Fibroblast of the aortic adventitia (primary cell): ENCODE measurements at regions not wholly inside any gene's neighbourhood (a gene's known extent, or its start where the extent isn't known, plus 50 kb on each side); places are given as distances from the start of the nearest gene placed in this dataset.

Experiments
- DNase-seq: peaks from one replicate; pipeline ENCODE4 v3.0.0-alpha.2; 2010; ENCODE audit warnings: low read depth
- H3K4me3 ChIP-seq: 2 replicates; pipeline ENCODE4 v1.5.1; 2011; ENCODE audit warnings: low read depth, mild to moderate bottlenecking, control low read depth, low read length, moderate library complexity
- TF ChIP-seq, protein P1 (sequence below): IDR thresholded peaks from 2 replicates; pipeline ENCODE4 v1.5.1; 2011; ENCODE audit warnings: mild to moderate bottlenecking, low read length, control low read depth, inconsistent platforms; ENCODE audit not compliant: insufficient read depth

DNA sequence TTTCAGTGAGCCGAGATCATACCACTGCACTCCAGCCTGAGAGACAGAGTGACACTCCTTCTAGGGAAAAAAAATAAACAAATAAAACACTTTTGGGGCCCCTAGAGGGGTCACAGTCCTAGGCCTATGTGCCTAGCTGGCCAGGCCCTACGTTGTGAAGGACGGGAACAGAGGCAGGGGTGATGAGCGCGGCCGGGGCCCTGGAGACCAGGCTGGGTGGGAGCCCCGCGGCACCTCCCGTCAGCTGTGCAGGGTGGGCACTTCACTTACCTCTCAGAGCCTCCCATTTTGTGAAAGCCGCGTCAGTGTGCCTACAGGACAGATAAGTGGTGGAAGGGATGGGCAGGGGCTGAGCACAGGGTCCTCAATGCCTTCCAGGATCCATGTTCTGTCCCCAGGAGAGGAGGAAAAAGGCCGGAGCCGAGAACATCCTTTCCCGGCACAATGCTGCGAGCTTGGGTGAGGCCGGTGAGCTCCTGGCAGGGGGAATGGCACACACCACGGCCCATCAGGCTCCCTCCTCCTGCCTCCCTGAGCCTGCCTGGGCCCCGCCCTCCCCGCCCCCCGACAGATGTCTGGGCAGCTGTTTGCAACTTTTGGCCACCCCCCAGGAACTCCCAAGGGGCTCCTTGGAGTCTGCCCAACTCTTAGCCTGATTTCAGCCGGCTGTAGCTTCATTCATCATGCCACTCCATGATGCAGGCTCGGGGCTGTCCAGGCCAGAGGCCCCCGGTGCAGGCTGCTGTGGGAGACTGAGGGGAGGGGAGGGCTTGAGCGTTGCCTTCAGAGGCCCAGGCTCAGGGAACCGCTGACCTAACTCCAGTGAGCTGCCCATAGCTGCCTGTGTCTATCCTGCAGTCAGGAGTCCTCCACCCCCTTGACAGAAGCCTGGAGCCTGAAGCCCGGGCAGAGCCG is 196.5 kb downstream of the TFCP2L1 start:
- DNase-seq = peak; percentile 92
- TF ChIP-seq, protein P1, sequence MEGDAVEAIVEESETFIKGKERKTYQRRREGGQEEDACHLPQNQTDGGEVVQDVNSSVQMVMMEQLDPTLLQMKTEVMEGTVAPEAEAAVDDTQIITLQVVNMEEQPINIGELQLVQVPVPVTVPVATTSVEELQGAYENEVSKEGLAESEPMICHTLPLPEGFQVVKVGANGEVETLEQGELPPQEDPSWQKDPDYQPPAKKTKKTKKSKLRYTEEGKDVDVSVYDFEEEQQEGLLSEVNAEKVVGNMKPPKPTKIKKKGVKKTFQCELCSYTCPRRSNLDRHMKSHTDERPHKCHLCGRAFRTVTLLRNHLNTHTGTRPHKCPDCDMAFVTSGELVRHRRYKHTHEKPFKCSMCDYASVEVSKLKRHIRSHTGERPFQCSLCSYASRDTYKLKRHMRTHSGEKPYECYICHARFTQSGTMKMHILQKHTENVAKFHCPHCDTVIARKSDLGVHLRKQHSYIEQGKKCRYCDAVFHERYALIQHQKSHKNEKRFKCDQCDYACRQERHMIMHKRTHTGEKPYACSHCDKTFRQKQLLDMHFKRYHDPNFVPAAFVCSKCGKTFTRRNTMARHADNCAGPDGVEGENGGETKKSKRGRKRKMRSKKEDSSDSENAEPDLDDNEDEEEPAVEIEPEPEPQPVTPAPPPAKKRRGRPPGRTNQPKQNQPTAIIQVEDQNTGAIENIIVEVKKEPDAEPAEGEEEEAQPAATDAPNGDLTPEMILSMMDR = no peak
- no peak overlapping the region for H3K4me3 ChIP-seq

DNA sequence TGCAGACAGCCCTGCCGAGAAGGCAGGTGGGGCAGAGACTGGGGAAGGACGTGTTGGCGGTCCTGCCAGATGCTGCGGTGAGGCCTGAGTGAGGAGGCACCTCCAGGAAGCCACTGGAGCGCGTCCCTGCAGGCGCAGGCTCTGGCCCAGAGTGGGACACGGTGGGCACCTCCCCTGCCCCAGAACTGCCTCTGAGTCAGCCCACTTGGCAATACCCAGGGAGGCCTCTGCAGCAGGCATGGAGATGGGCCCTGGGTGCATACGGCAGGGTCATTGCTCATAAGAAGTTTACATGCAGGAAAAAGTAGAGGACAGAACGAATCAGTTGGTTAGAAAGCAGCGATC is 195.9 kb downstream of the TFCP2L1 start:
- TF ChIP-seq, protein P1 = no peak
- no peak overlapping the region for H3K4me3 ChIP-seq
- no peak for DNase-seq

DNA sequence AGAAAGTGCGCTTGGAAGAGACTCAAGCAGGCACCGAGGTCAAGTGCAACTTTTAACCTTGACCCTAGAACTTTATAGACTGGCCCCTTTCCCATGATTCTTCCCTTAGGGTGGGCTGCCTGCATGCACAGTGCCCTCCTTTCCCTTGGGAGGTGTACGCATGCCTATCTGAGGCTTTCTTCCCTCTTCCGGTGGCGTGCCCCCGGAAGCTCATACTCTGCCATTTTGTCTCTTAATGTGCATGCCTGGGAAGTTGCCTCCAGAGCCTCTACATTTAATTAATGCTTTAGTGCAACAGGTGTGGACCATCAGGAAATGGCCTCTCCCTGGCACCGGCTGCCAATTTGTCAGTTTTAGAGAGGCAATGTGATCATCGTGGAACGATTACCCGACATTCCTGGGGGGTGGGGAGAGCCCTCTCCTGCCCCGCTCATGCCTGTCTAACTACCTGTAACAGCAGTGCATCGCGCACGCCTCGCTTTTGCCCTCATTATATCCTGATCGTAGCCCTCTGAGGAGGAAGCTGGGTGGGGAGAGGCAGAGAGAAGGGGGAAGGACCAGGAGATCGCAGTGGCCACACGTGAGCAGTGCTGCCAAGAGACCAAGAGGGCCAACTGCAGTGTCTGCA is 194.8 kb downstream of the TFCP2L1 start:
- TF ChIP-seq, protein P1 = no peak
- H3K4me3 ChIP-seq = no peak overlapping the region
- DNase-seq = no peak

DNA sequence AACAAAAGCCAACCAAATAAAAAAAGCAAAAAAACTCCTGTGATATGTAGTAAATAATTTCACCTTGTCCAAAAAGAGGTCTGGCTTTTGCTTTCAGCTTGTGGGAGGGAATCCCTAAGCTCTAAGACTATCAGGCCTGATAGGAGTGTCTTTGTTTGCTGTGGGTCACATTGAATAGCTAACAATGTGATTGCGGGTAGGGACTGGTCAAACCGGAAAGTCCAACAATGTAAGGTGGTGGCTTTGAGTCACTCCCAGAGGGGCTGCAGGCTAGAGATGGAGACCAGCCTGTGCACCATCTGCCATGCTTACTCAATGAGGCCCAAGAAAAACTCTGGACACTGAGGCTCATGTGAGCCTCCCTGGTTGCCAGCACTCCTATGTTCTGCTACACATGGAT is 192.9 kb downstream of the TFCP2L1 start:
- no peak for DNase-seq

DNA sequence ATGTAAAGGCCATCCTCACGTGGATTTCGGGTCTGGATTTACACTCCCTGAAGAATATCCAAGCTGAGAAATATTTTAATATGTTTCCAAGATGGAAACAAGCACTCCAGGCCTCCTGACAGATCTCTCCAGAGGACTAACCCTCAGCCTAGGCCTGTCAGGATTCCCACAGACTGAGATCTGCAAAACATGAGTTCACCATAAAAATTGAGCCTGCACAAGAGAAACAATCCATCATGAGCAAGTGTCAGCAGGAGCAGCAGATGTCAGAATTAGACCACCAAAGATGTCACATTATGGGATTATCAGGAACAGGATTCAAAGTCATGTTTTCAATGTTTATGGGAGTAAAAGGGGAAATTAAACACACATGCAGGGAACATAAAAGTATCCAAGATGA is 191.3 kb downstream of the TFCP2L1 start:
- H3K4me3 ChIP-seq = no peak overlapping the region
- TF ChIP-seq, protein P1 = no peak
- no peak for DNase-seq

More for the DNA sequence above, 192.9 kb downstream of the TFCP2L1 start:
- TF ChIP-seq, protein P1 = no peak
- H3K4me3 ChIP-seq = no peak overlapping the region

DNA sequence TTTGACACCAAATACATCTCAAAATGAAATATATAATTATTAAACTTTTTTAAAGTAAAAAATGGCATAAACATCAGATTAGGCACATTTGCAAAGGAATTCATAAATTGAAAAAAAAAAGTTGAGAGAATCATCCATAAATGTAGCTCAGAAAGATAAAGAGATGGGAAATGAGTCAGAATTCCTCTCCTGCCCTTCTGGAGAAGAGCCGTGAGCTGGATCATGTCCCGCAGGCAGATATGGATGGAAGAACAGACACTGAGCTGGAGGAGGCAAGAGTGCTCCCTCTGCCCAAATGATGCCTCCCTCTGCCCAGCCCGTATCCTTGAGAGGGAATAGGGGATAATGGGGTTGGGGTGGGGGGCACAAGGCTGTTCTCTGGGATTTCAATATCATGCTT is 190.9 kb downstream of the TFCP2L1 start:
- no peak overlapping the region for H3K4me3 ChIP-seq
- peak; percentile 49 for DNase-seq
- TF ChIP-seq, protein P1 = no peak
